ENCODE measurements at regions not wholly inside any gene's neighbourhood (a gene's known extent, or its start where the extent isn't known, plus 50 kb on each side); places are given as distances from the start of the nearest gene placed in this dataset.

GRCh38 chr4:31189938-31190337 lies 469.8 kb downstream of the PCDH7 start:
- DNase-seq (ENCODE audit: low read depth in 1 of 2, low spot score in 1 of 2) (no peak), FAIRE-seq (no peak), ATAC-seq (no peak)
- WGBS (ENCODE audit: missing lambda C conversion rate) = 9% methylated on average over 1 of the region's 1 CpG
- TF ChIP-seq PHF8 (IDR thresholded peaks at IDR 0.05; ENCODE audit: borderline replicate concordance, low read depth) (no peak), JUNB (IDR thresholded peaks at IDR 0.05) (no peak), REST (IDR thresholded peaks at IDR 0.05) (no peak), POLR2A (IDR thresholded peaks at IDR 0.05; ENCODE audit: low read length) (no peak), RFX5 (IDR thresholded peaks at IDR 0.05) (no peak), SMC3 (IDR thresholded peaks at IDR 0.05) (no peak), ZSCAN20 (CRISPR knock-in tag; IDR thresholded peaks at IDR 0.05) (no peak), USF2 (IDR thresholded peaks at IDR 0.05) (no peak), CEBPB (IDR thresholded peaks at IDR 0.05) (no peak), ELK1 (IDR thresholded peaks at IDR 0.05; ENCODE audit: low read depth, low read length) (no peak), SREBF2 (IDR thresholded peaks at IDR 0.05) (no peak), HOXB13 (CRISPR knock-in tag; IDR thresholded peaks at IDR 0.05; ENCODE audit: low read depth) (no peak), FOSB (CRISPR knock-in tag; IDR thresholded peaks at IDR 0.05) (no peak), CHD2 (IDR thresholded peaks at IDR 0.05; ENCODE audit: low read length, partially characterized antibody) (no peak), E2F6 (IDR thresholded peaks at IDR 0.05; ENCODE audit: borderline replicate concordance, low read depth) (no peak), PBX3 (IDR thresholded peaks at IDR 0.05) (no peak), ATOH8 (CRISPR knock-in tag; IDR thresholded peaks at IDR 0.05; ENCODE audit: low read depth) (no peak)
- Histone ChIP-seq H3K27ac (no peak overlapping the region), H3K4me3 (no peak overlapping the region), H3K4me2 (no peak overlapping the region), H3K9me3 (no peaks in the 10 kb centered on the region), H3K4me1 (no peaks in the 10 kb centered on the region)
- ChIA-PET CTCF (no interaction called here), POLR2A (no interaction called here)

- DNase-seq (ENCODE audit: low read depth in 1 of 2, low spot score in 1 of 2) = no peak
- ChIA-PET POLR2A (no interaction called here), CTCF (no interaction called here)
- TF ChIP-seq CTCF (IDR thresholded peaks at IDR 0.05) = no peak
- TF ChIP-seq ZC3H11A (IDR thresholded peaks at IDR 0.05) = no peak
- TF ChIP-seq RNF2 (IDR thresholded peaks at IDR 0.05; ENCODE audit: borderline replicate concordance, low read depth) = no peak
- TF ChIP-seq RCOR1 (IDR thresholded peaks at IDR 0.05; ENCODE audit: low read depth, low read length) = no peak
- TF ChIP-seq CBX8 (IDR thresholded peaks at IDR 0.05) = no peak
- no peak for TF ChIP-seq RAD21 (conservative IDR thresholded peaks at IDR 0.05 in 1 of 2, IDR thresholded peaks at IDR 0.05 in 1 of 2)
- no peak for TF ChIP-seq NR3C1 (IDR thresholded peaks at IDR 0.05)
- no peak for TF ChIP-seq EHF (CRISPR knock-in tag; IDR thresholded peaks at IDR 0.05)
- no peak for TF ChIP-seq CHD4 (IDR thresholded peaks at IDR 0.05; ENCODE audit: borderline replicate concordance)
- TF ChIP-seq NFE2L2 (conservative IDR thresholded peaks at IDR 0.05; ENCODE audit: low read length) = no peak
- TF ChIP-seq ATOH8 (CRISPR knock-in tag; IDR thresholded peaks at IDR 0.05; ENCODE audit: low read depth) = no peak
- TF ChIP-seq MAZ (IDR thresholded peaks at IDR 0.05; ENCODE audit: borderline replicate concordance, low read depth, low read length) = no peak
- no peak for TF ChIP-seq ZNF302 (CRISPR knock-in tag; IDR thresholded peaks at IDR 0.05)
- no peak for TF ChIP-seq EHMT2 (IDR thresholded peaks at IDR 0.05; ENCODE audit: low read depth)
- H3K4me1 ChIP-seq = no peaks in the 10 kb centered on the region
- H3K4me3 ChIP-seq = no peak overlapping the region
- H3K27ac ChIP-seq = no peak overlapping the region
- no peak overlapping the region for H3K4me2 ChIP-seq
- no peaks in the 10 kb centered on the region for H3K9me3 ChIP-seq
- no peak for FAIRE-seq
- ATAC-seq = no peak
Measured at GRCh38 chr4:31190671-31191070, 470.5 kb downstream of the PCDH7 start.
